Activated T-helper 1 cell treated with anti-CD3 and anti-CD28 coated beads, Interleukin-12 subunit alpha, Interleukin-12 subunit beta, Interleukin-2, Interleukin-4 antibody, amounts not matched to agents 30 ng/mL and 10 ng/mL and 1 ng/mL, durations not matched to agents 14 hours and 24 hours and 36 hours (primary cell): ENCODE measurements at regions not wholly inside any gene's neighbourhood (a gene's known extent, or its start where the extent isn't known, plus 50 kb on each side); places are given as distances from the start of the nearest gene placed in this dataset.
"Not testable (repeated sequence)": the region's sequence is repeated elsewhere in the genome, so short reads cannot be mapped to it uniquely, and the experiment has no call there.

Experiments used
- DNase-seq: peaks from one replicate; pipeline ENCODE4 v3.0.0; 2021; ENCODE audit warnings: low spot score
- H3K27ac Mint-ChIP-seq: one replicate; pipeline ENCODE4 v1.8.0; 2021; ENCODE audit warnings: mild to moderate bottlenecking, mixed read lengths
- H3K27me3 Mint-ChIP-seq: one replicate; pipeline ENCODE4 v1.8.0; 2022; ENCODE audit warnings: mild to moderate bottlenecking, moderate library complexity, mixed read lengths; ENCODE audit not compliant: insufficient read depth
- H3K36me3 Mint-ChIP-seq: one replicate; pipeline ENCODE4 v1.8.0; 2021; ENCODE audit warnings: low read depth, mixed read lengths
- H3K4me1 Mint-ChIP-seq: one replicate; pipeline ENCODE4 v1.8.0; 2021; ENCODE audit warnings: low read depth, mixed read lengths
- H3K4me3 Mint-ChIP-seq: one replicate; pipeline ENCODE4 v1.8.0; 2021; ENCODE audit warnings: mild to moderate bottlenecking, moderate library complexity, mixed read lengths
- H3K9me3 Mint-ChIP-seq: one replicate; pipeline ENCODE4 v1.8.0; 2021; ENCODE audit warnings: mixed read lengths
- intact Hi-C: fragments of 100-400 bp; cut with micrococcal nuclease; formaldehyde crosslinking; loops from one replicate; pipeline ENCODE4 v1.15.1; 2024

GRCh38 chr2:226183033-226183432 lies 616.6 kb downstream of the IRS1 start:
- intact Hi-C loops = no loop called here
- Mint-ChIP-seq H3K27ac (no peak overlapping the region), H3K4me3 (no peak overlapping the region), H3K4me1 (no peaks in the 10 kb centered on the region), H3K36me3 (no peaks in the 10 kb centered on the region), H3K9me3 (peaks cover 6% of the 10 kb centered on the region), H3K27me3 (no peaks in the 10 kb centered on the region)
- no peak for DNase-seq

DNA sequence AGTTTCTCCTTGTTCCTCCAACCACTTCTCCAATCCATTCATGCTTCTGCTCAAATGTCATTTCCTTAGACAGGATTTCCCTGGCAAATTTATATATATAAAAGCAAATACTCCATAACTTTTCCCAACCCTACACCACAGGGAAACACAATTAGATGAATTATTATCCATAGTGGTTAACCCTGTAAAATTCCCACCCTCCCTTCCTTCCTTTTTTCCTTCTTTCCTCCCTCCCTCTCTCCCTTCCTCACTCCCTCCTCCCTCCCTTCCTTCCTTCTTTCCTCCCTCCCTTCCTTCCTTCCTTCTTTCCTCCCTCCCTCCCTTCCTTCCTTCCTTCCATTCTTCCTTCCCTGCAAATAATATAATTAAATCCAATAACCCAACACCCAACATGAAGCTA lies 617.7 kb downstream of the IRS1 start:
- H3K4me1 Mint-ChIP-seq = no peaks in the 10 kb centered on the region
- no peak overlapping the region for H3K27ac Mint-ChIP-seq
- no peaks in the 10 kb centered on the region for H3K27me3 Mint-ChIP-seq
- no peak overlapping the region for H3K4me3 Mint-ChIP-seq
- DNase-seq = no peak
- H3K36me3 Mint-ChIP-seq = no peaks in the 10 kb centered on the region
- intact Hi-C loops = no loop called here
- peaks cover 7% of the 10 kb centered on the region for H3K9me3 Mint-ChIP-seq

GRCh38 chr2:226180281-226180884 lies 619.2 kb downstream of the IRS1 start:
- Mint-ChIP-seq H3K4me3 (no peak overlapping the region), H3K4me1 (no peaks in the 10 kb centered on the region)

DNA sequence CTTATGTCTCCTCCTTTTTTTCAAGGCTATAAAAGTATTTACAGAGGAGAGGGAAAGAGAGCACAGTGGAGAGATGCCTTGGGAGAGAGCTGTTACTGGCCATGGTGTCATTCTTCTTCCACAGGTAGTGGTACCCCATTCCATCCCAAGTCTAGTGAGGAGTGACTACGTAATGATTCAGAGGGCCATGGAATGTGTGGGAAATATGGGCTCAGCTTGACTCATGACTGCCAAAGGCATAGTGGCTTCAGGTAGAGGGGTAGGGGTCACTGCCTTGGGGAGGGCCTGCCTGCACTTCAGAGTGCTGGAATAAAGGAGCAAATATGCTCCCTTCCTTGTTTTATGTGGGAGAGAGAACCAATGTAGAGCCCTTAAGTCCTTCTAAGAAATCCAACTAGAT lies 620.6 kb downstream of the IRS1 start:
- no peak overlapping the region for H3K27ac Mint-ChIP-seq
- intact Hi-C loops = no loop called here

More at GRCh38 chr2:226180281-226180884, 619.2 kb downstream of the IRS1 start:
- H3K9me3 Mint-ChIP-seq = peaks cover 7% of the 10 kb centered on the region
- intact Hi-C loops = no loop called here
- no peaks in the 10 kb centered on the region for H3K36me3 Mint-ChIP-seq
- no peak overlapping the region for H3K27ac Mint-ChIP-seq
- DNase-seq = no peak
- no peaks in the 10 kb centered on the region for H3K27me3 Mint-ChIP-seq

GRCh38 chr2:226176283-226176984 lies 623.2 kb downstream of the IRS1 start:
- DNase-seq = no peak
- Mint-ChIP-seq H3K36me3 (no peaks in the 10 kb centered on the region), H3K9me3 (peaks cover 7% of the 10 kb centered on the region), H3K4me1 (no peaks in the 10 kb centered on the region), H3K4me3 (no peak overlapping the region), H3K27me3 (no peaks in the 10 kb centered on the region), H3K27ac (no peak overlapping the region)
- intact Hi-C loops = no loop called here

More for the DNA sequence above, 620.6 kb downstream of the IRS1 start:
- DNase-seq = no peak
- Mint-ChIP-seq H3K4me3 (no peak overlapping the region), H3K4me1 (no peaks in the 10 kb centered on the region), H3K9me3 (peaks cover 7% of the 10 kb centered on the region), H3K27me3 (no peaks in the 10 kb centered on the region), H3K36me3 (no peaks in the 10 kb centered on the region)

- no peaks in the 10 kb centered on the region for H3K36me3 Mint-ChIP-seq
- H3K4me3 Mint-ChIP-seq = no peak overlapping the region
- intact Hi-C loops = no loop called here
Observed at GRCh38 chr2:226174390-226174789, 625.2 kb downstream of the IRS1 start.

GRCh38 chr2:226172939-226173338 lies 626.7 kb downstream of the IRS1 start:
- no peak for DNase-seq
- H3K9me3 Mint-ChIP-seq = no peaks in the 10 kb centered on the region
- H3K4me1 Mint-ChIP-seq = no peaks in the 10 kb centered on the region
- no peaks in the 10 kb centered on the region for H3K27me3 Mint-ChIP-seq
- no peak overlapping the region for H3K27ac Mint-ChIP-seq
- no peaks in the 10 kb centered on the region for H3K36me3 Mint-ChIP-seq
- intact Hi-C loops = no loop called here
- no peak overlapping the region for H3K4me3 Mint-ChIP-seq

More at GRCh38 chr2:226174390-226174789, 625.2 kb downstream of the IRS1 start:
- H3K27ac Mint-ChIP-seq = no peak overlapping the region
- no peaks in the 10 kb centered on the region for H3K27me3 Mint-ChIP-seq
- H3K4me1 Mint-ChIP-seq = no peaks in the 10 kb centered on the region
- no peak for DNase-seq
- peaks cover 7% of the 10 kb centered on the region for H3K9me3 Mint-ChIP-seq

- Mint-ChIP-seq H3K9me3 (no peaks in the 10 kb centered on the region), H3K4me3 (no peak overlapping the region), H3K27me3 (no peaks in the 10 kb centered on the region), H3K4me1 (no peaks in the 10 kb centered on the region), H3K36me3 (no peaks in the 10 kb centered on the region), H3K27ac (no peak overlapping the region)
- intact Hi-C loops = no loop called here
- no peak for DNase-seq
Observed at GRCh38 chr2:226172309-226172708, 627.3 kb downstream of the IRS1 start.

- H3K4me3 Mint-ChIP-seq = no peak overlapping the region
- H3K9me3 Mint-ChIP-seq = no peaks in the 10 kb centered on the region
- no peaks in the 10 kb centered on the region for H3K36me3 Mint-ChIP-seq
- H3K27me3 Mint-ChIP-seq = no peaks in the 10 kb centered on the region
- no peak overlapping the region for H3K27ac Mint-ChIP-seq
- intact Hi-C loops = no loop called here
- no peak for DNase-seq
- H3K4me1 Mint-ChIP-seq = no peaks in the 10 kb centered on the region
Observed at GRCh38 chr2:226169751-226170581, 629.7 kb downstream of the IRS1 start.

DNA sequence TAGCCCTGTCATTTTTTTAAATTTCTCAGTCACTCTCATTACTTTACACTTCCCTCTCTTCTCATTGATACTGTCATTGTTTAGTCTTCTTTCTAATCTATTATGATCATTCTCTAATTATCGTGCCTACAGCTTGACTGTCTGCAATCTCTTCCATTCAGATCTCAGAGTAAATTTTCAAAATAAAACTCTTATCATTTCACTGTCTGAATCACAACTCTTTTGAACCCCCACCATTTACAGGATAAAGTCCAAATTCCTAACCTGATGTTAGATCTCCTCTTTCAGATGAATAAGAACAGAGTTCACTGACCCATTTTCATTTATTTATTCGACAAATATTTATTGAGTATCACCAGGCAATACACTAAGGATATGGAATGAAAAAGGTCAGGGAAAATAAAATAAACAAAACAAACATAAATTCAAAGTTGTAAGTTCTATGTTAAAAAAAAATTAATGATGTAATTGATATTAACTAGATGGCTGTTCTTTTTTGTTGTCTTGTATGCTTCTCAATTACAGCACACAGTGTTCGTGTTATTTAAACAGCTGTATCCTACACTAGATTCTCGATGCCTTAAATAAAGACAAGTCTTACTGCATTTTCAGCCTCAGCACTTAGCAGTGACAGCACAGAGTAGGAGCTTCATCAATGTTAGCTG lies 631.0 kb downstream of the IRS1 start:
- Mint-ChIP-seq H3K27ac (no peak overlapping the region), H3K4me3 (no peak overlapping the region), H3K4me1 (no peaks in the 10 kb centered on the region), H3K36me3 (no peaks in the 10 kb centered on the region), H3K27me3 (no peaks in the 10 kb centered on the region), H3K9me3 (no peaks in the 10 kb centered on the region)
- intact Hi-C loops = no loop called here
- no peak for DNase-seq

GRCh38 chr2:226164512-226164911 lies 635.1 kb downstream of the IRS1 start:
- Mint-ChIP-seq H3K4me1 (no peaks in the 10 kb centered on the region), H3K4me3 (no peak overlapping the region), H3K27me3 (no peaks in the 10 kb centered on the region), H3K36me3 (no peaks in the 10 kb centered on the region), H3K9me3 (no peaks in the 10 kb centered on the region), H3K27ac (no peak overlapping the region)
- intact Hi-C loops = no loop called here
- no peak for DNase-seq

DNA sequence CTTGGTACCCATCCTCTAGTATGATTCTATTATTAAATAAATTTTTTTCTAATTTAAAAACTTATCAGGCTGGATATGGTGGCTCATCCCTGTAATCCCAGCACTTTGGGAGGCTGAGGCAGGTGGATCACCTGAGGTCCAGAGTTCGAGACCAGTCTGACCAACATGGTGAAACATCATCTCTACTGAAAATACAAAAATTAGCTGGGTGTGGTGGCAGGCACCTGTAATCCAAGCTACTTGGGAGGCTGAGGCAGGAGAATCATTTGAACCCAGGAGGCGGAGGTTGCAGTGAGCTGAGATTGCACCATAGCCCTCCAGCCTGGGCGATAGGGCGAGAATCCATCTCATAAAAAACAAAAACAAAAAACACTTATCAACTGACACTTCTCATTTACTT lies 639.0 kb downstream of the IRS1 start:
- H3K4me3 Mint-ChIP-seq, H3K27me3 Mint-ChIP-seq, H3K4me1 Mint-ChIP-seq, DNase-seq, H3K27ac Mint-ChIP-seq, H3K9me3 Mint-ChIP-seq, intact Hi-C loops, H3K36me3 Mint-ChIP-seq: not testable (repeated sequence)
